Mesodermal cell (in vitro differentiated cells): ENCODE measurements at regions not wholly inside any gene's neighbourhood (a gene's known extent, or its start where the extent isn't known, plus 50 kb on each side); places are given as distances from the start of the nearest gene placed in this dataset.
"Not testable (repeated sequence)": the region's sequence is repeated elsewhere in the genome, so short reads cannot be mapped to it uniquely, and the experiment has no call there.

Experiments used
- H3K27ac ChIP-seq: 2 replicates; pipeline ENCODE4 v1.7.0; 2013; ENCODE audit warnings: mild to moderate bottlenecking, low read depth, low read length, moderate library complexity; ENCODE audit not compliant: severe bottlenecking
- H3K36me3 ChIP-seq: 2 replicates; pipeline ENCODE4 v1.7.1; 2013; ENCODE audit warnings: mild to moderate bottlenecking, low read length, moderate library complexity; ENCODE audit not compliant: control insufficient read depth, insufficient read depth
- H3K4me1 ChIP-seq: one replicate; pipeline ENCODE4 v1.7.1; 2013; ENCODE audit warnings: mild to moderate bottlenecking, low read length; ENCODE audit not compliant: insufficient read depth, control insufficient read depth, poor library complexity, severe bottlenecking
- H3K4me3 ChIP-seq: 2 replicates; pipeline ENCODE4 v1.7.0; 2013; ENCODE audit warnings: low read length, control low read depth, mild to moderate bottlenecking; ENCODE audit not compliant: insufficient read depth, poor library complexity, severe bottlenecking; ENCODE audit errors: extremely low read depth
- H3K9me3 ChIP-seq: 2 replicates; pipeline ENCODE4 v1.7.1; 2013; ENCODE audit warnings: mild to moderate bottlenecking, low read length, moderate library complexity; ENCODE audit not compliant: control insufficient read depth
- WGBS, 2 experiments: methylation state at CpG; one replicate each; pipeline ENCODE4 v1.1.5; 2013; ENCODE audit warnings: missing lambda C conversion rate in 2 of 2; ENCODE audit not compliant: insufficient coverage in 2 of 2; 5-methylcytosine and 5-hydroxymethylcytosine counted together

DNA sequence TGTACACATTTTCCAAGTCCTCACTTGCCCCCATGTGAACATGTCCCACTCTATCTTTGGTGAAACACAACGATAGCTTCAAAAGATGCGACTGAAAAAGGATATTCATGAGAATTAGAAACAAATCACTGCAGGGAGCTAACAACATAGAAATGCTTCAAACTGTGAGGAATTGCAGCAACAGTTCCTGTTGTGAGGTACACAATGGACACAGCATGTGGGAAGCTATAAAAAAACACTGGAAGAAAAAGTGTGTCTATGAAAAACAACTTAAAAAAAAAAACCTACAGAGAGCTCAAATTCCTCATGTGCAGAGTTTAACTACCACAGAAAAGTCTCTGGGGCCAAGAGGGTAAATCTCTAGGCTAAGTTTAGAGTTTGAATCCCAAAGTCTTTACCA, 51.6 kb upstream of the BLTP1 start:
- H3K4me3 ChIP-seq: no peak overlapping the region
- WGBS, 2 experiments: no CpG with 5 or more reads among the region's 2 CpGs

GRCh38 chr4:122099896-122100295, 52.2 kb upstream of the BLTP1 start:
- H3K9me3 ChIP-seq: no peaks in the 10 kb centered on the region
- no peaks in the 10 kb centered on the region for H3K4me1 ChIP-seq
- no peak overlapping the region for H3K4me3 ChIP-seq
- WGBS, 2 experiments: 71 to 100% methylated on average over 1 of the region's 2 CpGs
- H3K27ac ChIP-seq: no peak overlapping the region
- H3K36me3 ChIP-seq: no peaks in the 10 kb centered on the region

More for the DNA sequence above, 51.6 kb upstream of the BLTP1 start:
- Histone ChIP-seq H3K9me3 (no peaks in the 10 kb centered on the region), H3K36me3 (no peaks in the 10 kb centered on the region), H3K27ac (peak overlapping the region; percentile 20), H3K4me1 (no peaks in the 10 kb centered on the region)

GRCh38 chr4:122091836-122092405, 60.2 kb upstream of the BLTP1 start:
- no peaks in the 10 kb centered on the region for H3K4me1 ChIP-seq
- no CpG with 5 or more reads among the region's 1 CpG for WGBS, 2 experiments
- no peak overlapping the region for H3K27ac ChIP-seq
- H3K9me3 ChIP-seq: no peaks in the 10 kb centered on the region
- H3K36me3 ChIP-seq: no peaks in the 10 kb centered on the region
- no peak overlapping the region for H3K4me3 ChIP-seq

GRCh38 chr4:122091397-122091796, 60.7 kb upstream of the BLTP1 start:
- Histone ChIP-seq H3K9me3 (no peaks in the 10 kb centered on the region), H3K4me3 (no peak overlapping the region), H3K36me3 (no peaks in the 10 kb centered on the region), H3K4me1 (no peaks in the 10 kb centered on the region), H3K27ac (no peak overlapping the region)
- WGBS, 2 experiments: 86% methylated on average over 1 of the region's 1 CpG; no CpG with 5 or more reads in 1 of the 2 experiments

GRCh38 chr4:122090989-122091388, 61.1 kb upstream of the BLTP1 start:
- no peak overlapping the region for H3K27ac ChIP-seq
- H3K4me3 ChIP-seq: no peak overlapping the region
- no peaks in the 10 kb centered on the region for H3K36me3 ChIP-seq
- no peaks in the 10 kb centered on the region for H3K4me1 ChIP-seq
- no peaks in the 10 kb centered on the region for H3K9me3 ChIP-seq
- WGBS, 2 experiments: no CpG with 5 or more reads among the region's 1 CpG

DNA sequence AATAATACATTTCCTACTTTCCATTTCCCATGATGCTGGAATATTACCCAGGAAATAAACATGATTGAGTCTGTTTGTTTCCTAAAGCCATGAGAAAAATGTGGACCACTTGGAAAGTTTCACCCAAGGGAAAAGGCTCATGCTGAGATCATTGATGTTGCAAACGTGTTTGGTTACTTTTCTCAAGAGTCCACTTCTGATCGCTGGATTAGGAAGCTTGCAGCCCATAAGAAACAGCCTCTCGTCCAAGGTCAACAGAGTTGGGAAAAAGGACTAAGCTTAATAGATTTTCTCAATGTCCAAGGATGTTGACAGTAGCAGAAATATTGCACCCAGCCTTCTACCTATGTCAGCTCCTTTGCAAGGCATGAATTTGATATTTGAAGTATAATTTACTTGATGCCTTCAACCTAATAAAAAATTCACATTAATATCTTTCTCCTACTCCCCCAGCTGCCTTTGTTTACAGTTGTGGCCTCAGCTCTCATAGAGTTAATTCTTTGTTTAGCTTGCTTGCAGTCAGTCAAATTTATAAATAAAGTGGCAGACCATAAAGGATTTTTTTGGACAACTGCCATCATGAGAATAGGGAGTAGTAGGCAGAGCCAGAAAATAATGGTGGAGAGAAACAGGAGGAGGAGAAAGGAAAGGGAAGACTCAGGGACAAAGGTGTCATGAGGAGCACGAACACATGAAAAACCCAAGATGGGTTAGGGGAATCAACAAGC, 65.6 kb upstream of the BLTP1 start:
- H3K9me3 ChIP-seq: no peaks in the 10 kb centered on the region
- H3K36me3 ChIP-seq: no peaks in the 10 kb centered on the region
- H3K27ac ChIP-seq: no peak overlapping the region
- no peak overlapping the region for H3K4me3 ChIP-seq
- 79 to 90% methylated on average over 4 of the region's 4 CpGs for WGBS, 2 experiments
- no peaks in the 10 kb centered on the region for H3K4me1 ChIP-seq

GRCh38 chr4:122083989-122084388, 68.1 kb upstream of the BLTP1 start:
- no peaks in the 10 kb centered on the region for H3K4me1 ChIP-seq
- no CpG with 5 or more reads among the region's 1 CpG for WGBS, 2 experiments
- H3K9me3 ChIP-seq: no peaks in the 10 kb centered on the region
- no peaks in the 10 kb centered on the region for H3K36me3 ChIP-seq
- H3K4me3 ChIP-seq: no peak overlapping the region
- no peak overlapping the region for H3K27ac ChIP-seq

DNA sequence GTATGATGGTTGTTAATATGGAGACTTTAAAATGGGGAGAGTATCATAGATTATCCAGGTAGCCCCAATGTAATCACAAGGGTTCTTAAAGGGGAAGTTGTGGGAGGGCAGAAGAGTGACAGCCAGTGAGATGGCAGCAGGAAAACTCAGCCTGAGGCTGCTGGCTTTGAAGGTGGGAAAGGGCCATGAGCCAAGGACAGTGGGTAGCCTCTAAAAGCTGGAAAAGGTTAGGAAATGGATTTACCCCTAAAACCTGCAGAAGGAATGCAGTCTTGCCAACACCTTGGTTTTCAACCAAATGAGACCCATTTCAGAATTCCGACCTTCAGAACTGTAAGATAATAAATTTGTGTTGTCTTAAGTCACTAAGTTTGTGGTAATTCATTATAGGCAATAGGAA, 68.8 kb upstream of the BLTP1 start:
- Histone ChIP-seq H3K9me3 (no peaks in the 10 kb centered on the region), H3K4me1 (no peaks in the 10 kb centered on the region), H3K36me3 (no peaks in the 10 kb centered on the region), H3K27ac (no peak overlapping the region), H3K4me3 (no peak overlapping the region)
- no CpG with 5 or more reads among the region's 1 CpG for WGBS, 2 experiments

GRCh38 chr4:122082661-122083060, 69.5 kb upstream of the BLTP1 start:
- H3K9me3 ChIP-seq: no peaks in the 10 kb centered on the region
- H3K4me3 ChIP-seq: no peak overlapping the region
- no peak overlapping the region for H3K27ac ChIP-seq
- no CpG with 5 or more reads among the region's 1 CpG for WGBS, 2 experiments
- no peaks in the 10 kb centered on the region for H3K36me3 ChIP-seq
- H3K4me1 ChIP-seq: no peaks in the 10 kb centered on the region

DNA sequence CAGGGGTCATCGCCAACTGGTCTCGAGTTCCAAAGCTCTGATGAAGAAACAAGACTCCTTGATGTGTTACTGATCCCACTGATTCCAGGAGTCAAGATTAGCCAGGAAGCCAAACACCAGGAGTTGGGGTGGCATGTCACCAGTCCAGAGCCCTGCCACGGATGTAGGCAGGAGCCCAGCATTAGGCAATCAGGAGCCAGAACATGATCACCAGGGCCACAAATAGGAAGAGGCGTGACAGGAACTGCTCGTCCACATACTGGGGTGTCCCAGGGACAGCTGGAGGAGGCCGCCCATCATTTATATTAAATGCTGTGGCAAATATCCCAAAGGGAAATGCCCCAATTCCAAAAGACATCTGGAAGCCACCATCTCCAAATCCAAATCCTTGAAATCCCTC, 74.5 kb upstream of the BLTP1 start:
- WGBS, 2 experiments: 100% methylated on average over 1 of the region's 6 CpGs; no CpG with 5 or more reads in 1 of the 2 experiments
- not testable (repeated sequence) for H3K36me3 ChIP-seq, H3K9me3 ChIP-seq, H3K27ac ChIP-seq, H3K4me1 ChIP-seq, H3K4me3 ChIP-seq

DNA sequence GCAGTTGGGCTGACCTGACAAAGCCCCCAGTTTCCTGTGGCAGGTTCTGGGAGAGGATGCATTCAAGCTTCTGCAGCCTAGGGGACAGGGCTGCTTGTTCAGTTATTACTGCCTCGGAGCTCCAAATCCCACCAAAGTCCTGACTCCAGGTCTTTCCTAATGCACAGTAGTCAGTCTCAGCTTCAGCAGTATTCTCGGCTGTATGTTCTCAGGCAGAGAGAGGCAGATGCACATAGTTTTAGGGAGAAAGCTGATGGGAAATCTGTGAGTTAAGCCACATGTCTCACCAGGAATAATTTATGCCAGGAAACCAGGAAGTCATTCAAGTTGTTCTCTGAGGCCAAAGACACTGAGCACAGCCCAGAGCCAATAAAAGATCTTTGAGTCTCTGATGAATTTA, 75.3 kb upstream of the BLTP1 start:
- H3K4me1 ChIP-seq, H3K4me3 ChIP-seq, H3K36me3 ChIP-seq, H3K9me3 ChIP-seq, H3K27ac ChIP-seq: not testable (repeated sequence)
- WGBS, 2 experiments: 0% methylated on average over 1 of the region's 2 CpGs; no CpG with 5 or more reads in 1 of the 2 experiments
